Activated CD4-positive, alpha-beta memory T cell treated with anti-CD3 and anti-CD28 coated beads for 36 hours (primary cell): ENCODE measurements at regions not wholly inside any gene's neighbourhood (a gene's known extent, or its start where the extent isn't known, plus 50 kb on each side); places are given as distances from the start of the nearest gene placed in this dataset.

Experiments
- CTCF ChIA-PET: fragments of 350-600 bp; sonication (Branson Sonifier 250); formaldehyde crosslinking; loops from one replicate; lab custom pipeline; 2021; ENCODE audit warnings: antibody characterized with exemption, inconsistent platforms; lab: Charles Lee
- POLR2A ChIA-PET: fragments of 350-600 bp; sonication (Branson Sonifier 250); formaldehyde crosslinking; loops from one replicate; lab custom pipeline; 2021; ENCODE audit warnings: antibody characterized with exemption; lab: Charles Lee
- DNase-seq: peaks from one replicate; pipeline ENCODE4 v3.0.0-alpha.2; 2020
- H3K27ac Mint-ChIP-seq: one replicate; pipeline ENCODE4 v1.8.0; 2021; ENCODE audit warnings: mixed read lengths
- H3K27me3 Mint-ChIP-seq: one replicate; pipeline ENCODE4 v1.8.0; 2021; ENCODE audit warnings: mixed read lengths
- H3K36me3 Mint-ChIP-seq: one replicate; pipeline ENCODE4 v1.8.0; 2021; ENCODE audit warnings: mixed read lengths
- H3K4me1 Mint-ChIP-seq: one replicate; pipeline ENCODE4 v1.8.0; 2021; ENCODE audit warnings: low read depth, mixed read lengths
- H3K4me3 Mint-ChIP-seq: one replicate; pipeline ENCODE4 v1.8.0; 2021; ENCODE audit warnings: mild to moderate bottlenecking, mixed read lengths
- H3K9me3 Mint-ChIP-seq: one replicate; pipeline ENCODE4 v1.8.0; 2021; ENCODE audit warnings: mixed read lengths
- intact Hi-C: fragments of 100-400 bp; cut with micrococcal nuclease; formaldehyde crosslinking; loops from one replicate; pipeline ENCODE4 v1.15.1; 2023

DNA sequence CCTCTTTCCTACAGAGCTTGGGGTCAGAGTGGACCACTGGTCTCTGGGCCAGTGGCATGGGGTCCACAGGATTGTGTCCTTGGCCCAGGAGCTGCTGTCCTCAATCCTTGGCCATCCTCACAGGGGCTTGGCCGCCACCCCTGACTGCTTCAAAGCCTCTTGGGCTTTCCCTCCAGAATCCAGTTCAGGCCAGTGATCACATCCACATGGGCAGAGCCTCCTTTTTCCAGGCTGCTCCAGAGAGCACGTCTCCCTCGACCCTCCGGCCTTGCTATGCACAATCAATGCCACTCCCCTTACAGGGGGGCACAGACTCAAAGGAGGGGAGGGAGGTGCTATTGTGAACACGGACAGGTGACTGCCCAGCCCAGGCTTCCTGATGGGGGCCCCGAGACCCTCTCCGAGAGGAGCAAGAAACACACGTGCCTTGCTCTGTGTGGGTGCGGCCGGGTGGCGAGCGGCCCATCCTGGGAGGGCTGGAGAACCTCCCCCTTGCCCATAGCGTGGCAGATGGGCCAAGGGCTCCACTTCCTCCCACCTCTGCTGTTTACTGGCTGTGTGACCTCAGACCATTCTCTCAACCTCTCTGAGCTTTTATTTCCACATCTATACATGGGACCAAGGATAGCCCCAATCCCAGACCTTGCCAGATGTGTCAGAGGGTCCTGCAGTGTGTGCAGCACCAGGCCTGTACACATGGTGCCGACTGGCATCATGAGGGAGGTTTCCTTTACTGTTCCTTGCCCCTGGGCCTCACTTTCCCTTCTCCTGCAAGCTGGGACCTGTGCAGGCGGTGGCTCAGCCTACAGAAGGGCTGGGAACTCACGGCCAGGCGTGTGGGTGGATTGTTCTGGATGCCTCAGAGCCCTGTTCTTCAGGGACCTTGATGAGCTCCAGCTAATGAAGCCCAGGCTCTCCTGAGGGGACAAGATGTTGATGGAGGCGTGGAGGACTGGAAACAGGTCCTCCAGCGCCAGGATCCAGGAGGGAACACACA lies 229.0 kb upstream of the GSE1 start:
- Mint-ChIP-seq H3K27me3 (peaks cover 8% of the 10 kb centered on the region), H3K36me3 (no peaks in the 10 kb centered on the region), H3K9me3 (peaks cover 4% of the 10 kb centered on the region), H3K27ac (no peak overlapping the region), H3K4me3 (no peak overlapping the region), H3K4me1 (no peaks in the 10 kb centered on the region)
- POLR2A ChIA-PET, result no interaction called here
- CTCF ChIA-PET, result interaction anchor here (0.9 kb wide), 1 partner anchor 9 kb away, joined by 3 read pairs; no protein-coding TSS in a partner anchor
- no peak for DNase-seq
- intact Hi-C loops, result no loop called here

DNA sequence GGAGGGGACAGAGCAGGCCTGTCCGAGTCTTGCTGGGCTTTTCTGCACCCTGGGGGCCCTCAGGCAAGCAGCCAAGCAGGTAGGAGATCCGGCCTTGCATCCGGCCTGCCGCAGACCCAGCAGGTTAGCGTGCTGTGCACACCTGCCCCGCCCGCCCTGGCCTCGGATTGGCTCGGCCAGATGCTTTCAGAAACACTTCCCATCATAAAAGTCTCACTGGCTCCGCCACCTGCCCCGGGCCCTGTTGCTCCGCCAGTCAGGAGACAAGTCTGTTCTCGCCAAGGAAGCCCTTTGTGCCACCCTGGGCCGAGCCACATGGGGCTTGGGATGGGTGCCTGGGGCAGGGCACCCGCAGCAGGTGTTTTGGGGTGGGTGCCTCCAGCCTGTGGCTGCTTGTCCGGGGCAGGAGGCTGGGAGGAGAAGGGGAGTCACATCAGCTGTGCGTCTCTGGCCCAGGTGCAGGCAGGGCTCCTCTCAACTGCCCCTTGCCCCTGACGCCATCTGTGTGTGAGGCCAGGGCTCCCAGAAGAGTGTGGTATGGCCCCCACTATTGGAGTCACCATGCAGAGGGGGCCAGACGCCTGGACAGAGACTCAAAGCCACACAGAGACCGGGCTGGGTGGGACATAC lies 228.2 kb upstream of the GSE1 start:
- H3K27me3 Mint-ChIP-seq, result peaks cover 8% of the 10 kb centered on the region
- H3K36me3 Mint-ChIP-seq, result no peaks in the 10 kb centered on the region
- H3K27ac Mint-ChIP-seq, result no peak overlapping the region
- H3K9me3 Mint-ChIP-seq, result peaks cover 4% of the 10 kb centered on the region
- DNase-seq, result no peak
- no peak overlapping the region for H3K4me3 Mint-ChIP-seq
- intact Hi-C loops, result no loop called here
- ChIA-PET POLR2A (no interaction called here), CTCF (interaction anchor here (0.9 kb wide), 1 partner anchor 9 kb away, joined by 3 read pairs; no protein-coding TSS in a partner anchor)
- H3K4me1 Mint-ChIP-seq, result no peaks in the 10 kb centered on the region

DNA sequence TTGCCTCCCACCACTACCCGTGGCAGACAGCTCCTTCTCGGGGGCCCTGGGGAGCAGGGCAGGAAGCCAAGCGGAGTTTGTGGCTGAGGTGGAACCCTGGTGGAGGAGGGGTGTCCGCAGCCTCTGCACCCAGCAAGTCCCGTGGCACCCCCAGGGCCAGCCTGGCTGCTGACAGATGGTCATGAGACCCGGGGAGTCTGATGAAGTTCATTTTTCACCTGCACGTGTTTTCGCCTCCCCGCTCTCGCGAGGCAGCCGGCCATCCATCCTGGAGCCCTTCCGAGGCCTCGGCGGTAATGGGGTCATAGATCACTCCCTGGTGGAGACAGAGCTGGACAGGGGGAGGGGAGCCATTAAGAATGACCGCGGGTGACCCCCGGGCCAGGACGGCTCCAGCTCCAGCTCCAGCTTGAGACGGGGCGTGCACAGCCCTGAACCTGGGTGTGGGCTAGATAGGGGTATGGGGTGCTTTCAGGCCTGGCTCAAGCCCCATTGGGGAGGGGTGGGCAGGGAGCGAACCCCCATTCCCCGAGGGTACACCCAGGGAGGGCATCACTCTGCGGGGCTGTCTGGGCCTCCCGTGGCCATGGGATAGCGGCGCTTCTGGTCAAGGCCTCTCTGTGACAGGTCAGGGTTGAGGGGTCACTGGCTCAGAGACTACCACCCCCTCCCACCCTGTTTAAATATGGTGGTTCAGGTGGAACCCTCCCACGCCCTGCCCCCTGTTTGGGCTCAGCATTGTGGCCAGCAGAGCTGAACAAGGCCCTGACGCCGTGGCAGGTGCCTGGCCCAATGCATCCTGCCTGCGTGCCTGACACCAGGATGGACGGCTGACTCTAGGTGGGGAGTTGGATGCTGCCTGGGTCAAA lies 227.4 kb upstream of the GSE1 start:
- CTCF ChIA-PET, result no interaction called here

DNA sequence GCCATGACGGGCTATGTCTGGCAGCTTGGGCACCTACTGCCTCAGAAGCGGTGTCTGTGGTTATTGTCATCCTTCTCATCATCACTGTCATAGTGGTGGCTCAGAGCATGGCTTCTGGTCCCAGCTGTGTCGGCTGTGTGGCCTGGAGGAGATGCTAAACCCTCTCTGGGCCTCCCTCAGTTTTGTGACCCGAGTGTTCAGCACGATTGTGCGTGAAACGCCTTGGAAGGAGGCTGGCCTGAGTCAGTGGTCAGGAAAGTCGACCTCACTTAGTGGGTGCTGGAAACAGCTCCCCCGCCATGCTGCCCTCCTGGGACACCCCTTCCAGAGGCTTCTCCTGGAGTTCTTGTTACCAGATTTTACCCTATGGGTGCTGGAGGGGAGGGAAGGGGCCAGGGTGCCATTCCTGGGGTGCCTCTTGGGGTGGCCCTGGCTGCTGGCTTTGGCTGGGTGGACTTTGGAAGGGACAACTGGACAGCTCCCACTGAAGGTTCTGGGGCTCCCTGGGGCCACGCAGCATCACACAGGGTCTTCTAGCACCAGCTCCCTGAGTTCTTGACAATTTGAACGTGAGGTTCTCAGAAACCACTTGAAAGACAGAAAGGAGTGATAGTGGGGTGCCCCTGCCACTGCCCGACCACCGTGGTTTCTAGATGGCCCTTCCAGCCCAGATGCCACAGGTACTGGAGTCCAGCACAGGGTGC lies 226.5 kb upstream of the GSE1 start:
- POLR2A ChIA-PET, result no interaction called here
- Mint-ChIP-seq H3K4me3 (no peak overlapping the region), H3K36me3 (no peaks in the 10 kb centered on the region), H3K4me1 (no peaks in the 10 kb centered on the region), H3K27ac (no peak overlapping the region), H3K27me3 (peaks cover 8% of the 10 kb centered on the region), H3K9me3 (peaks cover 4% of the 10 kb centered on the region)
- intact Hi-C loops, result no loop called here
- CTCF ChIA-PET, result no interaction called here
- no peak for DNase-seq

More for the DNA sequence above, 227.4 kb upstream of the GSE1 start:
- DNase-seq, result no peak
- POLR2A ChIA-PET, result no interaction called here
- H3K27me3 Mint-ChIP-seq, result peaks cover 8% of the 10 kb centered on the region
- H3K27ac Mint-ChIP-seq, result no peak overlapping the region
- no peak overlapping the region for H3K4me3 Mint-ChIP-seq
- H3K4me1 Mint-ChIP-seq, result no peaks in the 10 kb centered on the region
- intact Hi-C loops, result no loop called here
- H3K36me3 Mint-ChIP-seq, result no peaks in the 10 kb centered on the region
- H3K9me3 Mint-ChIP-seq, result peaks cover 4% of the 10 kb centered on the region

DNA sequence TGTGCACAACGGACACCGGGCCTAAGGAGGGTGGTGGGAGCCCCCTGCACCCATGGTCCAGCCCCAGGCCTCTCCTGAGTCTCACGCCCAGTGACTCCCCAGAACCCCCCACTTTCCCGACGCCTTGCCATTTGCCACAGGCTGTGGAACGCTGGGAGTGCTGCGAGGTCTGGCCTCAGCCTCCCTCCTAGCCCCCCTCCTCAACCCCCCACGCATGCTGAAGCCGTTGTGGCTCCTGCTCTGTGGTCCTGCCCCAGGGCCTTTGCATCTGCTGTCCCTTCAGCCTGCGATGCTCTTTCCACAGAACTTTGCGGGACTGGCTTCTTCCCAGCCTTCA lies 226.0 kb upstream of the GSE1 start:
- Mint-ChIP-seq H3K27ac (no peak overlapping the region), H3K36me3 (no peaks in the 10 kb centered on the region), H3K27me3 (peaks cover 8% of the 10 kb centered on the region), H3K4me1 (no peaks in the 10 kb centered on the region), H3K4me3 (no peak overlapping the region), H3K9me3 (peaks cover 4% of the 10 kb centered on the region)
- CTCF ChIA-PET, result no interaction called here
- DNase-seq, result no peak
- intact Hi-C loops, result no loop called here
- POLR2A ChIA-PET, result no interaction called here

DNA sequence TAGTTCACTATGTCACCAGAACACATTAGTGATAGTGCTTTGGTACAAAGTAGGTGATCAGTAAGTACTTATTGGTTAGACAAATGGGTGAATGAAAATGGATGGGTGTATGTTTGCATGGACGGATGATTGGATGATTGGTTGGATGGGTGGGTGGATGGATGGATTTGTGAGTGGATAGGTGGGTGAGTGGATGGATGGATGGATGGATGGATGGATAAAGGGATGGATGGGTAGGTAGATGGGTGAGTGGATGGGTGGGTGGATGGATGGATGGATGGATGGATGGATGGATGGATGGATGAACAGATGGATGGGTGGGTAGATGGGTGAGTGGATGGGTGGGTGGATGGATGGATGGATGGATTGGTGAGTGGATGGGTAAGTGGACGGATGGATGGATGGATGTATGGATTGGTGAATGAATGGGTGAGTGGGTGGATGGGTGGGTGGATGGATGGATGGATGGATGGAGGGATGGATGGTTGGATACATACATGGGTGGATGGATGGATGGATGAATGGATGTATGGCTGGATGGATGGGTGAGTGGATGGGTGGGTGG lies 225.3 kb upstream of the GSE1 start:
- H3K4me3 Mint-ChIP-seq, result no peak overlapping the region
- POLR2A ChIA-PET, result no interaction called here

DNA sequence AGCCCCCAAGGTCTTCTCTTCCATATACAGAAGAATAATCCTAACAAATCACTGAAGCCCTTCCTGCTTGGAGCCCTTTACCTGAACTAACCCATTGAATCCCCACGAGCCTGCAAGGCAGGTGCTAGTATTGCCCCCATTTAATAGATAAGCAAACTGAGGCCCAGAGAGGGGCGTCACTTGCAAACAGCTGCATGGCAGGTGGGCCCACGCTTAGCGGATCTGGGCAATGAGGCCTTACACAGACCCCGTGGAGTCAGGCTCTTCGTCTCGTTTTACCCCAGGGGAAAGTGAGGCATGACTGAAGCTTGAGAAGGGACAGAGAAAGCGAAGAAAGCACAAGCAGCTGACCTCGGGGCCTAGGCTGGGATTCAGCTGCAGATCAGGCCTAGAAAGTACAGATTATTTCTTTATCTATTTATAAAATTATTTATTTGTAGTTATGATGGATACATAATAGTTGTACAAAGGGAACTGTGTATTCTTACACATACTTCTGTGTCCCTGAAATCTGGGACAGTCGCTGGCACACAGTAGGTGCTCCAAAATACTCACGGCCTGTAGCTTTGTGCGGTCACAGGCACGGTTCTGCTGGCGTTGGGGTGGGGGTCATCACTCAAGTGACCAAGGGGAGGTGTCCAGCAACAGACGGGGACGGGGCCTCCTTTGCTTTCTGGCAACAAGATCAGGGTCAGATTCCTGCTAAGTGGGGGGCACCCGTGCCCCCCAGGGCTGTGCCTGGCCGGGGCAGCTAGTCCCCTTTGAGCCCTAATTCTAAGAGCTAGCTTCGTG lies 223.2 kb upstream of the GSE1 start:
- H3K27me3 Mint-ChIP-seq, result peaks cover 6% of the 10 kb centered on the region
- intact Hi-C loops, result no loop called here
- H3K36me3 Mint-ChIP-seq, result no peaks in the 10 kb centered on the region
- no peaks in the 10 kb centered on the region for H3K9me3 Mint-ChIP-seq
- no peak overlapping the region for H3K4me3 Mint-ChIP-seq
- no peaks in the 10 kb centered on the region for H3K4me1 Mint-ChIP-seq
- ChIA-PET POLR2A (no interaction called here), CTCF (interaction anchor here (1.1 kb wide), 1 partner anchor 18 kb away, joined by 4 read pairs; no protein-coding TSS in a partner anchor)
- H3K27ac Mint-ChIP-seq, result no peak overlapping the region
- DNase-seq, result no peak

More for the DNA sequence above, 225.3 kb upstream of the GSE1 start:
- CTCF ChIA-PET, result no interaction called here
- H3K4me1 Mint-ChIP-seq, result no peaks in the 10 kb centered on the region
- intact Hi-C loops, result no loop called here
- H3K27me3 Mint-ChIP-seq, result peaks cover 8% of the 10 kb centered on the region
- H3K36me3 Mint-ChIP-seq, result no peaks in the 10 kb centered on the region
- DNase-seq, result no peak
- peaks cover 4% of the 10 kb centered on the region for H3K9me3 Mint-ChIP-seq
- no peak overlapping the region for H3K27ac Mint-ChIP-seq

DNA sequence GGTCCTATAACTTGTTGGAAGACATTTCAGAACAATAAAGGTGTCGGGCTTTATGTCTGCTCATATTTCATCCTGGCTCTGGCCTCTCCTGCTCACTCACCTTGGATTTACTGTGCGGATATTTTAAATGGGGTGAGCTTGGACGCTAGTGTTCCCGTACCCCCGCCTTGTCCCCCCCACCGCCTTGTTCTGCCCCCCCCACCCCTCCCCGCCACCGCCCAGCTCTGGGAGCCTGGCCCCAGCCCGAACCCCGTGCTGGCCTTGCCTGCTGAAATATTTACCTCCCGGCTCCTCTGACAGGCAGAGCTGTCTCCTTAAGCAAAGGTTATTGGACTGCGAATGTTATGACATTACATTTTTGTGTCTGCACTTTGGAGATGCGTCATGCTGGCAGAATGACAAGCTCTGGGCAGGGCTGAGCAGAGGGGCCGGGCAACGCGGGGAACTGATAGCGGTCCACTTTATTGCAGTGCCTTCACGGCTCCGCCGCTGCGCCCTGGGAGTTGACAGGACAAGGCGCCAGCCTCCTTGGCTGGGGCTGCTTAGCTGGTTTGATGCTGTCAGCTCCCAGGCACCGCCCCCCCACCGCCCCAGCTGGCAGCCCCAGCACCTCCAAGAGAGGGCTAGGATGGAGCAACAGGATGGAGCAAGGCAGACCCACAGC lies 222.5 kb upstream of the GSE1 start:
- H3K36me3 Mint-ChIP-seq, result no peaks in the 10 kb centered on the region
- intact Hi-C loops, result no loop called here
- H3K27ac Mint-ChIP-seq, result no peak overlapping the region
- no peaks in the 10 kb centered on the region for H3K9me3 Mint-ChIP-seq
- H3K4me1 Mint-ChIP-seq, result no peaks in the 10 kb centered on the region
- POLR2A ChIA-PET, result no interaction called here
- DNase-seq, result no peak
- H3K27me3 Mint-ChIP-seq, result peaks cover 6% of the 10 kb centered on the region
- no peak overlapping the region for H3K4me3 Mint-ChIP-seq
- CTCF ChIA-PET, result interaction anchor here (1.1 to 3.8 kb wide), 2 partner anchors 18 to 225 kb away, joined by 4 to 21 read pairs; no protein-coding TSS in a partner anchor

DNA sequence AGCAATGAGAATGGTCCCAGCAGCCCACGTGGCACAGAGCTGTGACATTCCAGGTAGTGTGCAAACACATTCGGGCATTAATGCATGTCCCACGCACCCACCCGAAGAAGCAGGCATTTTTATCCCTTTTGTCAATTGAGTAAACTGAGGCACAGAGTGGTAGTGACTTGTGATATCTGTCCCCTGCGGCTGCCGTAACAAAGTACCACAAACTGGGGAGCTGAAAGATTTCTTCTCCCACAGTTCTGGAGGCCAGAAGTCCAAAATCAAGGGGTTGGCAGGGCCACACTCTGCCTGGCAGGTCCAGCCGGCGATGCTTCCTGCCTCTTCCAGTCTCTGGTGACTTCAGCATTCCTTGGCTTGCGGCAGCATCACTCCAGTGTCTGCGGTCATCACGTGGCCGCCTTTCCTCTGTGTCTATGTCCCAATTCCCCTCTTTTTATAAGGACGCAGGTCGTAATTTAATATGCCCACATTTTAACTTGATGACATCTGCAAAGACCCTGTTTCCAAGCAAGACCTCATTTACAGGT lies 221.9 kb upstream of the GSE1 start:
- no peaks in the 10 kb centered on the region for H3K36me3 Mint-ChIP-seq
- POLR2A ChIA-PET, result no interaction called here
- H3K4me1 Mint-ChIP-seq, result no peaks in the 10 kb centered on the region
- intact Hi-C loops, result no loop called here
- no peaks in the 10 kb centered on the region for H3K9me3 Mint-ChIP-seq
- peaks cover 6% of the 10 kb centered on the region for H3K27me3 Mint-ChIP-seq
- H3K27ac Mint-ChIP-seq, result no peak overlapping the region
- no peak overlapping the region for H3K4me3 Mint-ChIP-seq
- DNase-seq, result no peak
- CTCF ChIA-PET, result interaction anchor here (0.6 to 4.1 kb wide), 3 partner anchors 120 to 225 kb away, joined by 4 to 21 read pairs (median 11); no protein-coding TSS in a partner anchor
